B cell (primary cell): ENCODE measurements at regions not wholly inside any gene's neighbourhood (a gene's known extent, or its start where the extent isn't known, plus 50 kb on each side); places are given as distances from the start of the nearest gene placed in this dataset.

ENCODE experiments used
- ATAC-seq: fragments of 200-7000 bp; cut with Tn5 transposase; one replicate; pipeline ENCODE4 v1.10.0; 2021; ENCODE audit warnings: low read depth, mild to moderate bottlenecking, moderate number of reproducible peaks, moderate library complexity
- CTCF ChIA-PET: fragments of 350-600 bp; sonication (Branson Sonifier 250); formaldehyde crosslinking; loops from one replicate; lab custom pipeline; 2021; ENCODE audit warnings: antibody characterized with exemption, inconsistent platforms; lab: Charles Lee
- POLR2A ChIA-PET: fragments of 350-600 bp; sonication (Branson Sonifier 250); formaldehyde crosslinking; loops from one replicate; lab custom pipeline; 2021; ENCODE audit warnings: antibody characterized with exemption; lab: Charles Lee
- DNase-seq: peaks from one replicate; pipeline ENCODE4 v3.0.0; 2013
- H2AFZ ChIP-seq: 2 replicates; pipeline ENCODE4 v1.6.1; 2012; ENCODE audit warnings: mild to moderate bottlenecking, low read depth, low read length; ENCODE audit not compliant: insufficient read depth, poor library complexity, severe bottlenecking
- H3K27ac ChIP-seq, 2 donors: 1 replicate in 1 of 2; 2 replicates in 1 of 2; pipeline ENCODE4 v1.5.1; 2012 to 2013; ENCODE audit warnings: low read length in 2 of 2, mild to moderate bottlenecking in 2 of 2, moderate library complexity in 1 of 2
- H3K27me3 ChIP-seq, 4 experiments: fragments of 200-600 bp in 1 of 4; sonication (generic) in 1 of 4; replicated peaks in 1 of 4; 1 replicate in 2 of 4; 2 replicates in 2 of 4; pipeline versions ENCODE4 v1.6.1 to v1.7.0; 2013 to 2016; ENCODE audit warnings: low read length in 3 of 4, mild to moderate bottlenecking in 2 of 4, mixed read lengths in 1 of 4, moderate library complexity in 1 of 4; ENCODE audit not compliant: insufficient read depth in 4 of 4, control insufficient read depth in 3 of 4; ENCODE audit errors: control extremely low read depth in 1 of 4
- H3K36me3 ChIP-seq, 2 experiments: replicated peaks in 1 of 2; 1 replicate in 1 of 2; 2 replicates in 1 of 2; pipeline versions ENCODE4 v1.6.1 to v1.7.1; 2013; ENCODE audit warnings: low read length in 1 of 2; ENCODE audit not compliant: insufficient read depth in 2 of 2, control insufficient read depth in 1 of 2; ENCODE audit errors: control extremely low read depth in 1 of 2, extremely low read depth in 1 of 2
- H3K4me1 ChIP-seq, 2 donors: fragments of 200-600 bp in 1 of 2; sonication (generic) in 1 of 2; 1 replicate in 1 of 2; 2 replicates in 1 of 2; pipeline versions ENCODE4 v1.5.1 to v1.6.1; 2013 to 2017; ENCODE audit warnings: low read length in 2 of 2; ENCODE audit not compliant: control insufficient read depth in 2 of 2, insufficient read depth in 2 of 2
- H3K4me2 ChIP-seq: replicated peaks from 2 replicates; pipeline ENCODE3; 2012; ENCODE audit warnings: mild to moderate bottlenecking, low read depth, low read length; ENCODE audit not compliant: poor library complexity, severe bottlenecking
- H3K4me3 ChIP-seq, 5 experiments: fragments of 200-600 bp in 1 of 5; sonication (generic) in 1 of 5; 1 replicate in 3 of 5; 2 replicates in 2 of 5; pipeline versions ENCODE4 v1.5.1 to v1.7.0; 2011 to 2016; ENCODE audit warnings: low read length in 4 of 5, mild to moderate bottlenecking in 4 of 5, low read depth in 2 of 5, control low read depth in 1 of 5, moderate library complexity in 1 of 5; ENCODE audit not compliant: insufficient read depth in 1 of 5; ENCODE audit errors: control extremely low read depth in 1 of 5, extremely low read depth in 1 of 5
- H3K79me2 ChIP-seq: fragments of 200-600 bp; sonication (generic); one replicate; pipeline ENCODE4 v1.6.0; 2016; ENCODE audit warnings: low read length; ENCODE audit not compliant: control insufficient read depth, insufficient read depth
- H3K9ac ChIP-seq: fragments of 200-600 bp; sonication (generic); 2 replicates; pipeline ENCODE4 v1.6.1; 2017; ENCODE audit warnings: mild to moderate bottlenecking, low read length, moderate library complexity
- H3K9me3 ChIP-seq, 3 donors: one replicate each; pipeline versions ENCODE4 v1.6.1 to v1.7.1; 2013; ENCODE audit warnings: low read length in 2 of 3; ENCODE audit not compliant: control insufficient read depth in 2 of 3, insufficient read depth in 1 of 3; ENCODE audit errors: control extremely low read depth in 1 of 3
- H4K20me1 ChIP-seq: 2 replicates; pipeline ENCODE4 v1.6.0; 2012; ENCODE audit warnings: mild to moderate bottlenecking, low read length; ENCODE audit not compliant: insufficient read depth, control insufficient read depth, poor library complexity, severe bottlenecking
- H3K27ac Mint-ChIP-seq: one replicate; pipeline ENCODE4 v1.8.0; 2021; ENCODE audit warnings: mixed read lengths
- H3K27me3 Mint-ChIP-seq: one replicate; pipeline ENCODE4 v1.8.0; 2021; ENCODE audit warnings: mixed read lengths
- H3K4me1 Mint-ChIP-seq: one replicate; pipeline ENCODE4 v1.8.0; 2021; ENCODE audit warnings: mixed read lengths
- H3K4me3 Mint-ChIP-seq: one replicate; pipeline ENCODE4 v1.8.0; 2021; ENCODE audit warnings: mixed read lengths
- H3K9me3 Mint-ChIP-seq: one replicate; pipeline ENCODE4 v1.8.0; 2022; ENCODE audit warnings: mixed read lengths; ENCODE audit not compliant: insufficient read depth
- CTCF ChIP-seq: fragments of 200-600 bp; IDR thresholded peaks from one replicate; pipeline ENCODE4 v1.8.0; 2022; ENCODE audit warnings: antibody characterized with exemption, mild to moderate bottlenecking
- EZH2 ChIP-seq: IDR thresholded peaks from 2 replicates; pipeline ENCODE4 v1.6.1; 2012; ENCODE audit warnings: borderline replicate concordance, low read depth, mild to moderate bottlenecking, moderate library complexity, low read length; ENCODE audit not compliant: insufficient read depth, poor library complexity, severe bottlenecking
- WGBS: methylation state at CpG from one replicate; pipeline ENCODE4 v1.1.5; 2013; ENCODE audit warnings: missing lambda C conversion rate; ENCODE audit not compliant: insufficient coverage; 5-methylcytosine and 5-hydroxymethylcytosine counted together
- intact Hi-C: fragments of 100-400 bp; cut with micrococcal nuclease; formaldehyde crosslinking; loops from one replicate; pipeline ENCODE4 v1.10.0; 2022

GRCh38 chr6:115798229-115798628 lies 262.5 kb downstream of the FRK start:
- H2AFZ ChIP-seq, result no peak overlapping the region
- Mint-ChIP-seq H3K4me1 (no peaks in the 10 kb centered on the region), H3K27ac (no peak overlapping the region), H3K4me3 (no peak overlapping the region), H3K27me3 (no peaks in the 10 kb centered on the region), H3K9me3 (no peaks in the 10 kb centered on the region)
- H3K79me2 ChIP-seq, result no peaks in the 10 kb centered on the region
- WGBS, result no CpG with 5 or more reads among the region's 1 CpG
- ChIA-PET CTCF (no interaction called here), POLR2A (no interaction called here)
- H3K9me3 ChIP-seq, result no peaks in the 10 kb centered on the region
- H3K27me3 ChIP-seq, result no peaks in the 10 kb centered on the region
- H3K36me3 ChIP-seq, result no peaks in the 10 kb centered on the region
- no peak overlapping the region for H3K4me3 ChIP-seq
- ATAC-seq (no peak), DNase-seq (no peak)
- H3K4me2 ChIP-seq, result no peak overlapping the region
- no peaks in the 10 kb centered on the region for H4K20me1 ChIP-seq
- no peaks in the 10 kb centered on the region for H3K4me1 ChIP-seq
- intact Hi-C loops, result no loop called here
- H3K9ac ChIP-seq, result no peak overlapping the region
- no peak overlapping the region for H3K27ac ChIP-seq
- TF ChIP-seq EZH2, result no peak
- no peak for TF ChIP-seq CTCF

- POLR2A ChIA-PET, result no interaction called here
- Histone ChIP-seq H3K4me2 (no peak overlapping the region), H2AFZ (no peak overlapping the region), H3K36me3 (no peaks in the 10 kb centered on the region), H4K20me1 (no peaks in the 10 kb centered on the region), H3K27ac (no peak overlapping the region), H3K4me3 (no peak overlapping the region), H3K4me1 (no peaks in the 10 kb centered on the region), H3K9me3 (no peaks in the 10 kb centered on the region), H3K79me2 (no peaks in the 10 kb centered on the region), H3K9ac (no peak overlapping the region), H3K27me3 (no peaks in the 10 kb centered on the region)
- CTCF ChIA-PET, result no interaction called here
- intact Hi-C loops, result no loop called here
- no peak for TF ChIP-seq EZH2
- no peak for TF ChIP-seq CTCF
- H3K4me3 Mint-ChIP-seq, result no peak overlapping the region
- ATAC-seq, result no peak
- H3K4me1 Mint-ChIP-seq, result no peaks in the 10 kb centered on the region
- no peaks in the 10 kb centered on the region for H3K9me3 Mint-ChIP-seq
- no peak for DNase-seq
- 75% methylated on average over 1 of the region's 1 CpG for WGBS
- no peak overlapping the region for H3K27ac Mint-ChIP-seq
- no peaks in the 10 kb centered on the region for H3K27me3 Mint-ChIP-seq
Observed at GRCh38 chr6:115796829-115797228, 263.9 kb downstream of the FRK start.
